HCT116 (cell line): ENCODE measurements at regions not wholly inside any gene's neighbourhood (a gene's known extent, or its start where the extent isn't known, plus 50 kb on each side); places are given as distances from the start of the nearest gene placed in this dataset.

Experiments
- ATAC-seq: fragments of 200-7000 bp; cut with Tn5 transposase; 2 replicates; pipeline ENCODE4 v1.9.1; 2020; ENCODE audit warnings: mild to moderate bottlenecking, moderate library complexity
- BruUV-seq: library from RNA; stranded (reverse); fragments of 400-500 nt; replicated peaks from 2 replicates; lab custom pipeline; 2021; lab: Mats Ljungman, UMichigan
- CTCF ChIA-PET: fragments of 300-600 bp; sonication (Branson Sonifier 250); formaldehyde crosslinking; loops from one replicate; lab custom pipeline; 2021; ENCODE audit warnings: antibody characterized with exemption; lab: Charles Lee
- POLR2A ChIA-PET: fragments of 300-600, 350-600 bp; sonication (Branson Sonifier 250); formaldehyde crosslinking; loops from one replicate; lab custom pipeline; 2021; ENCODE audit warnings: antibody characterized with exemption; lab: Charles Lee
- RAD21 ChIA-PET, 2 experiments: fragments of 300-600 bp; sonication (Branson Sonifier 250); formaldehyde crosslinking; loops; one replicate each; lab custom pipeline; 2023; ENCODE audit warnings: low total read pairs in 2 of 2; ENCODE audit not compliant: uncharacterized antibody in 2 of 2, unreplicated experiment in 2 of 2, low non-redundant PET in 1 of 2; lab: Charles Lee
- DNase-seq: peaks from one replicate; pipeline ENCODE4 v3.0.0-alpha.2; 2010; ENCODE audit warnings: low read depth, low spot score
- H2AFZ ChIP-seq: fragments of 200-600 bp; shearing (Covaris generic), sonication (generic); 2 replicates; pipeline ENCODE4 v1.6.1; 2017; ENCODE audit warnings: low read depth, mixed run types, mixed read lengths, antibody characterized with exemption, low read length; ENCODE audit not compliant: poor library complexity, severe bottlenecking
- H3K27ac ChIP-seq: 2 replicates; pipeline ENCODE4 v1.5.1; 2012; ENCODE audit warnings: low read depth, low read length
- H3K27me3 ChIP-seq: fragments of 200-600 bp; sonication (generic); 2 replicates; pipeline ENCODE4 v1.6.1; 2016; ENCODE audit warnings: mixed run types, low read length, mixed read lengths; ENCODE audit not compliant: insufficient read depth
- H3K36me3 ChIP-seq, 2 experiments: fragments of 200-500 bp in 1 of 2; fragments of 200-600 bp in 1 of 2; sonication (Bioruptor generic) in 1 of 2; sonication (generic) in 1 of 2; 2 replicates each; pipeline versions ENCODE4 v1.5.1 to v1.6.1; 2014 to 2016; ENCODE audit warnings: low read length in 2 of 2, inconsistent platforms in 1 of 2, mixed read lengths in 1 of 2, mixed run types in 1 of 2; ENCODE audit not compliant: insufficient read depth in 2 of 2, control insufficient read depth in 1 of 2
- H3K4me1 ChIP-seq, 2 experiments: fragments of 200-600 bp in 1 of 2; sonication (generic) in 1 of 2; 2 replicates each; pipeline versions ENCODE4 v1.5.1 to v1.6.1; 2012 to 2017; ENCODE audit warnings: low read length in 2 of 2, inconsistent platforms in 1 of 2, mild to moderate bottlenecking in 1 of 2, mixed read lengths in 1 of 2, mixed run types in 1 of 2, moderate library complexity in 1 of 2; ENCODE audit not compliant: insufficient read depth in 2 of 2, control insufficient read depth in 1 of 2
- H3K4me2 ChIP-seq: fragments of 200-600 bp; sonication (generic); 2 replicates; pipeline ENCODE4 v1.6.1; 2017; ENCODE audit warnings: mixed run types, low read length, mixed read lengths
- H3K4me3 ChIP-seq, 2 experiments: fragments of 200-600 bp in 1 of 2; sonication (generic) in 1 of 2; replicated peaks in 1 of 2; 2 replicates each; pipeline ENCODE4 v1.5.1; 2011 to 2016; ENCODE audit warnings: low read length in 2 of 2, control low read depth in 1 of 2, low read depth in 1 of 2, mild to moderate bottlenecking in 1 of 2, mixed read lengths in 1 of 2, mixed run types in 1 of 2
- H3K79me2 ChIP-seq: fragments of 200-600 bp; sonication (generic); 2 replicates; pipeline ENCODE4 v1.6.1; 2017; ENCODE audit warnings: mild to moderate bottlenecking, mixed run types, low read length, moderate library complexity, mixed read lengths; ENCODE audit not compliant: insufficient read depth
- H3K9ac ChIP-seq: fragments of 200-600 bp; sonication (generic); 2 replicates; pipeline ENCODE4 v1.6.1; 2016; ENCODE audit warnings: low read length, mixed read lengths
- H3K9me2 ChIP-seq: fragments of 200-600 bp; sonication (generic), shearing (Covaris generic); 2 replicates; pipeline ENCODE4 v1.6.1; 2017; ENCODE audit warnings: mixed run types, mild to moderate bottlenecking, moderate library complexity; ENCODE audit not compliant: insufficient read depth
- H3K9me3 ChIP-seq, 2 experiments: fragments of 200-500 bp in 1 of 2; fragments of 200-600 bp in 1 of 2; sonication (Bioruptor generic) in 1 of 2; sonication (generic) in 1 of 2; 2 replicates each; pipeline ENCODE4 v1.6.1; 2014 to 2017; ENCODE audit warnings: low read length in 2 of 2, mixed read lengths in 2 of 2, inconsistent platforms in 1 of 2, low read depth in 1 of 2, mild to moderate bottlenecking in 1 of 2, mixed run types in 1 of 2, moderate library complexity in 1 of 2; ENCODE audit not compliant: control insufficient read depth in 1 of 2, insufficient read depth in 1 of 2
- H4K20me1 ChIP-seq: fragments of 200-600 bp; sonication (generic), shearing (Covaris generic); 2 replicates; pipeline ENCODE4 v1.6.1; 2017; ENCODE audit warnings: mixed run types, mild to moderate bottlenecking, moderate library complexity; ENCODE audit not compliant: insufficient read depth
- ATF3 ChIP-seq: IDR thresholded peaks from 2 replicates; pipeline ENCODE4 v1.6.1; 2012
- CEBPB ChIP-seq: IDR thresholded peaks from 2 replicates; pipeline ENCODE4 v1.6.1; 2012; ENCODE audit warnings: low read depth
- CTCF ChIP-seq, 3 experiments: fragments of 200-600 bp in 1 of 3; sonication (generic) in 1 of 3; IDR thresholded peaks in 2 of 3; conservative IDR thresholded peaks in 1 of 3; 2 replicates each; pipeline ENCODE4 v1.5.1; 2012 to 2017; ENCODE audit warnings: low read depth in 2 of 3, low read length in 2 of 3, antibody characterized with exemption in 1 of 3, borderline replicate concordance in 1 of 3, control low read depth in 1 of 3, mild to moderate bottlenecking in 1 of 3, mixed read lengths in 1 of 3, mixed run types in 1 of 3, moderate library complexity in 1 of 3; ENCODE audit not compliant: insufficient read depth in 1 of 3
- EGR1 ChIP-seq: IDR thresholded peaks from 2 replicates; pipeline ENCODE4 v1.6.1; 2012; ENCODE audit warnings: low read depth
- FOSL1 ChIP-seq: IDR thresholded peaks from 2 replicates; pipeline ENCODE4 v1.6.1; 2012; ENCODE audit warnings: low read depth
- JUND ChIP-seq: IDR thresholded peaks from 2 replicates; pipeline ENCODE4 v1.6.1; 2012
- POLR2A ChIP-seq: IDR thresholded peaks from 2 replicates; pipeline ENCODE4 v1.7.0; 2011; ENCODE audit warnings: borderline replicate concordance; ENCODE audit not compliant: insufficient read depth, insufficient read length; ENCODE audit errors: extremely low read depth
- POLR2AphosphoS5 ChIP-seq: IDR thresholded peaks from 2 replicates; pipeline ENCODE4 v1.6.1; 2011; ENCODE audit warnings: mild to moderate bottlenecking, low read depth, low read length, moderate library complexity
- RAD21 ChIP-seq: IDR thresholded peaks from 2 replicates; pipeline ENCODE4 v1.6.1; 2012; ENCODE audit warnings: low read depth, mild to moderate bottlenecking
- SIN3A ChIP-seq: IDR thresholded peaks from 2 replicates; pipeline ENCODE4 v1.6.1; 2012; ENCODE audit warnings: low read depth
- SRF ChIP-seq: IDR thresholded peaks from 2 replicates; pipeline ENCODE4 v1.6.1; 2012; ENCODE audit warnings: low read depth
- YY1 ChIP-seq: IDR thresholded peaks from 2 replicates; pipeline ENCODE4 v1.6.1; 2011; ENCODE audit warnings: low read length, low read depth, moderate library complexity, mild to moderate bottlenecking; ENCODE audit not compliant: insufficient replicate concordance; ENCODE audit errors: extremely low read depth
- ZNF274 ChIP-seq: fragments of 200-500 bp; sonication (Bioruptor generic); IDR thresholded peaks from 2 replicates; pipeline ENCODE4 v1.6.1; 2014; ENCODE audit warnings: mild to moderate bottlenecking, low read depth, low read length, inconsistent platforms
- intact Hi-C: fragments of 100-400 bp; cut with micrococcal nuclease; formaldehyde crosslinking; loops from 2 replicates; pipeline ENCODE4 v1.10.0; 2022
- TF ChIP-seq, protein P1 (sequence below): IDR thresholded peaks from 2 replicates; pipeline ENCODE4 v1.6.1; 2012
- TF ChIP-seq, protein P2 (sequence below): IDR thresholded peaks from 2 replicates; pipeline ENCODE4 v1.6.1; 2012; ENCODE audit warnings: low read depth

- Histone ChIP-seq H3K9me2 (no peaks in the 10 kb centered on the region), H3K79me2 (no peaks in the 10 kb centered on the region), H3K9ac (no peak overlapping the region), H2AFZ (no peak overlapping the region), H3K4me2 (no peak overlapping the region), H3K36me3 (no peaks in the 10 kb centered on the region), H3K27me3 (no peaks in the 10 kb centered on the region), H3K4me1 (peaks cover 0 to 4% of the 10 kb centered on the region in 2 experiments; a peak in 1 of 4 replicates), H4K20me1 (no peaks in the 10 kb centered on the region), H3K27ac (no peak overlapping the region), H3K4me3 (no peak overlapping the region), H3K9me3 (no peaks in the 10 kb centered on the region)
- no peak for DNase-seq
- ATAC-seq = no peak
- ChIA-PET POLR2A (no interaction called here), CTCF (no interaction called here), RAD21 (no interaction called here)
- BruUV-seq = no TSS peak
- intact Hi-C loops = no loop called here
- TF ChIP-seq RAD21 (no peak), POLR2AphosphoS5 (no peak), CTCF (IDR thresholded peaks at IDR 0.05 in 2 of 3, conservative IDR thresholded peaks at IDR 0.05 in 1 of 3; ENCODE audit: borderline replicate concordance in 1 of 3, insufficient read depth in 1 of 3, low read depth in 2 of 3, low read length in 2 of 3) (no peak), JUND (no peak), SIN3A (no peak), SRF (no peak), EGR1 (no peak), FOSL1 (no peak), ZNF274 (no peak), POLR2A (no peak), YY1 (no peak), CEBPB (no peak), ATF3 (no peak)
- TF ChIP-seq, protein P1, sequence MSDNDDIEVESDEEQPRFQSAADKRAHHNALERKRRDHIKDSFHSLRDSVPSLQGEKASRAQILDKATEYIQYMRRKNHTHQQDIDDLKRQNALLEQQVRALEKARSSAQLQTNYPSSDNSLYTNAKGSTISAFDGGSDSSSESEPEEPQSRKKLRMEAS = no peak
- TF ChIP-seq, protein P2, sequence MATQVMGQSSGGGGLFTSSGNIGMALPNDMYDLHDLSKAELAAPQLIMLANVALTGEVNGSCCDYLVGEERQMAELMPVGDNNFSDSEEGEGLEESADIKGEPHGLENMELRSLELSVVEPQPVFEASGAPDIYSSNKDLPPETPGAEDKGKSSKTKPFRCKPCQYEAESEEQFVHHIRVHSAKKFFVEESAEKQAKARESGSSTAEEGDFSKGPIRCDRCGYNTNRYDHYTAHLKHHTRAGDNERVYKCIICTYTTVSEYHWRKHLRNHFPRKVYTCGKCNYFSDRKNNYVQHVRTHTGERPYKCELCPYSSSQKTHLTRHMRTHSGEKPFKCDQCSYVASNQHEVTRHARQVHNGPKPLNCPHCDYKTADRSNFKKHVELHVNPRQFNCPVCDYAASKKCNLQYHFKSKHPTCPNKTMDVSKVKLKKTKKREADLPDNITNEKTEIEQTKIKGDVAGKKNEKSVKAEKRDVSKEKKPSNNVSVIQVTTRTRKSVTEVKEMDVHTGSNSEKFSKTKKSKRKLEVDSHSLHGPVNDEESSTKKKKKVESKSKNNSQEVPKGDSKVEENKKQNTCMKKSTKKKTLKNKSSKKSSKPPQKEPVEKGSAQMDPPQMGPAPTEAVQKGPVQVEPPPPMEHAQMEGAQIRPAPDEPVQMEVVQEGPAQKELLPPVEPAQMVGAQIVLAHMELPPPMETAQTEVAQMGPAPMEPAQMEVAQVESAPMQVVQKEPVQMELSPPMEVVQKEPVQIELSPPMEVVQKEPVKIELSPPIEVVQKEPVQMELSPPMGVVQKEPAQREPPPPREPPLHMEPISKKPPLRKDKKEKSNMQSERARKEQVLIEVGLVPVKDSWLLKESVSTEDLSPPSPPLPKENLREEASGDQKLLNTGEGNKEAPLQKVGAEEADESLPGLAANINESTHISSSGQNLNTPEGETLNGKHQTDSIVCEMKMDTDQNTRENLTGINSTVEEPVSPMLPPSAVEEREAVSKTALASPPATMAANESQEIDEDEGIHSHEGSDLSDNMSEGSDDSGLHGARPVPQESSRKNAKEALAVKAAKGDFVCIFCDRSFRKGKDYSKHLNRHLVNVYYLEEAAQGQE = no peak
These were observed 84.8 kb upstream of the BMP2K start for GRCh38 chr4:78691334-78691754.
